WI38 (cell line): ENCODE measurements at regions not wholly inside any gene's neighbourhood (a gene's known extent, or its start where the extent isn't known, plus 50 kb on each side); places are given as distances from the start of the nearest gene placed in this dataset.

ENCODE experiments used
- H3K4me3 ChIP-seq: 2 replicates; pipeline ENCODE4 v1.5.1; 2011; ENCODE audit warnings: low read depth, mild to moderate bottlenecking, control low read depth, low read length
- TF ChIP-seq, protein P1 (sequence below): IDR thresholded peaks from 2 replicates; pipeline ENCODE4 v1.5.1; 2012; ENCODE audit warnings: low read depth, mild to moderate bottlenecking, control low read depth, low read length

GRCh38 chr20:40617594-40617993, 71.4 kb downstream of the MAFB start:
- no peak overlapping the region for H3K4me3 ChIP-seq
- TF ChIP-seq, protein P1, sequence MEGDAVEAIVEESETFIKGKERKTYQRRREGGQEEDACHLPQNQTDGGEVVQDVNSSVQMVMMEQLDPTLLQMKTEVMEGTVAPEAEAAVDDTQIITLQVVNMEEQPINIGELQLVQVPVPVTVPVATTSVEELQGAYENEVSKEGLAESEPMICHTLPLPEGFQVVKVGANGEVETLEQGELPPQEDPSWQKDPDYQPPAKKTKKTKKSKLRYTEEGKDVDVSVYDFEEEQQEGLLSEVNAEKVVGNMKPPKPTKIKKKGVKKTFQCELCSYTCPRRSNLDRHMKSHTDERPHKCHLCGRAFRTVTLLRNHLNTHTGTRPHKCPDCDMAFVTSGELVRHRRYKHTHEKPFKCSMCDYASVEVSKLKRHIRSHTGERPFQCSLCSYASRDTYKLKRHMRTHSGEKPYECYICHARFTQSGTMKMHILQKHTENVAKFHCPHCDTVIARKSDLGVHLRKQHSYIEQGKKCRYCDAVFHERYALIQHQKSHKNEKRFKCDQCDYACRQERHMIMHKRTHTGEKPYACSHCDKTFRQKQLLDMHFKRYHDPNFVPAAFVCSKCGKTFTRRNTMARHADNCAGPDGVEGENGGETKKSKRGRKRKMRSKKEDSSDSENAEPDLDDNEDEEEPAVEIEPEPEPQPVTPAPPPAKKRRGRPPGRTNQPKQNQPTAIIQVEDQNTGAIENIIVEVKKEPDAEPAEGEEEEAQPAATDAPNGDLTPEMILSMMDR, result no peak

DNA sequence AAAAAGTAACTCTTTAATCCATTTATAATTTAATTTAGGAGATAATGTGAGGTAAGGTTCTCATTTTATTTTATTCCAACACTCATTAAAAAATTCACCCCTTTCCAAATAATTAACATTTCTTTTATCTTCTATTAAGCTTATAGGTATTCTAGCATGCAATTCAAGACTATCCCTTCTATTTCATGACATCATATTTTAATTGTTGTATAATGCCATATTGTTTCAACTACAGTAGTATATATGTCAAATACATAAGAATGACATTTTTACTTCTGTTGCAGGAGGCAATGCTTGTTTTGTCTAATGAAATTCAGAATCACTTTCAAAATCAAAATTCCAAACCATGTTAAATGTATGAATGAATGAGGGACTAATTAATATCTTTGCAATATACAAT, 76.2 kb downstream of the MAFB start:
- TF ChIP-seq, protein P1, result no peak
- H3K4me3 ChIP-seq, result no peak overlapping the region

DNA sequence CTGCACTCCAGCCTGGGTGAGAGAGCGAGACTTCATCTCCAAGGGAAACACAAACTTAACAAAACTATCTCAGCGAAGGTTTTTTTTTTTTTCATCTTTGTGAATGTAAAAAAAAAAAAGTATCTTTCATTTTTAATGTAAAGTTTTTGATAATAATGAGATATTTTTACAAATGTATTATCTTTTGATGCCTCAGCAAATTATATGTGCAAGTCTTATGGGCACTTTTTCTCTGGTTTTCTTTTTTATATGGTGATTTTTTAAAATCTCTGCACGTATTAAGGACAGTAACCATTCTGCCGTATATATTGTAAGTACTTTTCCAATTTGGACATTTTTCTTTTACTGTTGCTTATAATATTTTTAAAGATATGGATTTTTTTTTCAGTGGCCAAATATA, 76.8 kb downstream of the MAFB start:
- TF ChIP-seq, protein P1, result no peak
- H3K4me3 ChIP-seq, result no peak overlapping the region

GRCh38 chr20:40610730-40611129, 78.3 kb downstream of the MAFB start:
- TF ChIP-seq, protein P1, result no peak
- H3K4me3 ChIP-seq, result no peak overlapping the region

DNA sequence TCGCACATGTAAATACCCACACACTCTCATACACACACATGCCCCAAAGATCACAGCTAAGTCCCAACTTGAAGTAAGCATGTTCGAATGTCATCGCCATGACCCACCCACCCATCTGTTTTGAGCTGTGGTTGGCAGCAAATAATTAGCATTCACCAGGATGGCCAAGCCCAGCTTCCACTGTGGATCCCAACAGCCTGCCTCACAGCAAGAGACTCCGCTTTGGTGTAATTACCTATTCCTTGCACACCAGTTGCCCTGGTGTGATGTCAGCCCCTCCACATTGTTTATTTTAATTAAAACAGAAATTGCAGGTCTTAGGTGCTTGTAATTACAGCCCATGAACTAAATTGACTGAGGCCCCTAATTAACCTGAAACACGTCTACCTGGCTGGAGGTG, 81.1 kb downstream of the MAFB start:
- TF ChIP-seq, protein P1, result no peak
- no peak overlapping the region for H3K4me3 ChIP-seq

DNA sequence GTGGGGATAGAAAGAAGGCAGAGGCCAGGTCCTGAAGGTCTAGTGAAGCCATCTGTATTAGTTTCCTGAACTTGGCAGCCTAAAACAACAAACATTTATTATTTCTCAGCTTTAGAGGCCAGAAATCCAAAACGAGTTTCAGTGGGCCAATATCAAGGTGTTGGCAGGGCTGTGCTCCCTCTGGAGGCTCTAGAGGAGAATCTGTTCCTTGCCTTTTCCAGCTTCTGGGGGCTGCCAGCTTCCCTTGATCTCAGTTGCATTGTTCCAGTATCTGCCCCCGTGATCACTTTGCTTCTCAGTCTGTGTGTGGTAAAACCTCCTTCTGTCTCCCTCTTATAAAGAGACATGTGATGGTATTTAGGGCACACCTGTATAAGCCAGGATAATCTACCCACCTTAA, 82.4 kb downstream of the MAFB start:
- TF ChIP-seq, protein P1, result no peak
- no peak overlapping the region for H3K4me3 ChIP-seq

DNA sequence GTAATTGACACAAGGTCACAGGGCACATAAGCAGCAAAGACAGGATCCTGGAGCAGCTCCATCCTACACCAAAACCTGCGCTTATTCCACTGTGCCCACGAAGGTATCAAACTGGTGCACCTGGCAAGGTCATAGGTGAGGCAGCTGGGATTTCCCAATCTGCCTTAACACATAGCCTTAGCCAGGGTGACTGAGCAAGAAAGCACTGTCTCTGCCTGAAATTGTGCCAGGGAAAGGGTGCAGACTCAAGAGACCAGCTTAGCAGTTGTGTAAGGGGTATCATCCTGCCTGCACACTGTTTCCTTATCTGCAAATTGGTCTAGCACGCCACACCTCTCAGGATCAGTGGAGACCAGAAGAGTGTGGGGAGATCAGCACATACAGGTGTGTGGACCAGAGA, 82.8 kb downstream of the MAFB start:
- H3K4me3 ChIP-seq, result no peak overlapping the region
- TF ChIP-seq, protein P1, result no peak
